Breast epithelium (tissue), 4 donors: ENCODE measurements at regions not wholly inside any gene's neighbourhood (a gene's known extent, or its start where the extent isn't known, plus 50 kb on each side); places are given as distances from the start of the nearest gene placed in this dataset.
A peak's percentile ranks its signal among the peaks of the same experiment; 100 is the strongest.

Experiments
- DNase-seq, 2 donors: peaks; one replicate each; pipeline ENCODE4 v3.0.0-alpha.2; 2019; ENCODE audit warnings: low spot score in 2 of 2
- H3K27ac ChIP-seq, 2 donors: fragments of 200-600 bp; sonication (generic) in 1 of 2; one replicate each; pipeline ENCODE4 v1.5.1; 2016 to 2019; ENCODE audit warnings: mild to moderate bottlenecking in 1 of 2
- H3K27me3 ChIP-seq, 2 donors: fragments of 200-600 bp; sonication (generic) in 1 of 2; one replicate each; pipeline versions ENCODE4 v1.5.1 to v1.6.0; 2017 to 2019; ENCODE audit warnings: control low read depth in 1 of 2, mild to moderate bottlenecking in 1 of 2
- H3K36me3 ChIP-seq: fragments of 200-600 bp; one replicate; pipeline ENCODE4 v1.5.1; 2019
- H3K4me1 ChIP-seq, 2 donors: fragments of 200-600 bp; sonication (generic); one replicate each; pipeline ENCODE4 v1.5.1; 2016 to 2019; ENCODE audit warnings: control low read depth in 1 of 2
- H3K4me3 ChIP-seq, 3 donors: fragments of 200-600 bp; sonication (generic); 1 replicate in 2 of 3; 2 replicates in 1 of 3; pipeline ENCODE4 v1.5.1; 2016 to 2019; ENCODE audit warnings: mild to moderate bottlenecking in 3 of 3, moderate library complexity in 2 of 3
- H3K9me3 ChIP-seq, 2 donors: fragments of 200-600 bp; sonication (generic) in 1 of 2; one replicate each; pipeline ENCODE4 v1.5.1; 2016 to 2019; ENCODE audit warnings: control low read depth in 1 of 2
- POLR2A ChIP-seq: fragments of 450-650 bp; IDR thresholded peaks from one replicate; pipeline ENCODE4 v1.6.1; 2016; ENCODE audit warnings: antibody characterized with exemption, mild to moderate bottlenecking, moderate library complexity
- POLR2AphosphoS5 ChIP-seq, 3 donors: sonication (generic); formaldehyde crosslinking; IDR thresholded peaks; one replicate each; pipeline ENCODE4 v1.6.1; 2017; ENCODE audit warnings: antibody characterized with exemption in 3 of 3
- intact Hi-C: fragments of 100-400 bp; cut with DNase I; formaldehyde crosslinking; loops from one replicate; pipeline ENCODE4 v1.15.1; 2023; ENCODE audit warnings: low total_unique reads
- TF ChIP-seq, protein P1 (sequence below), 3 donors: fragments of 450-650 bp; IDR thresholded peaks; one replicate each; pipeline ENCODE4 v1.5.1; 2016 to 2017; ENCODE audit warnings: antibody characterized with exemption in 3 of 3, mild to moderate bottlenecking in 3 of 3, moderate library complexity in 3 of 3

DNA sequence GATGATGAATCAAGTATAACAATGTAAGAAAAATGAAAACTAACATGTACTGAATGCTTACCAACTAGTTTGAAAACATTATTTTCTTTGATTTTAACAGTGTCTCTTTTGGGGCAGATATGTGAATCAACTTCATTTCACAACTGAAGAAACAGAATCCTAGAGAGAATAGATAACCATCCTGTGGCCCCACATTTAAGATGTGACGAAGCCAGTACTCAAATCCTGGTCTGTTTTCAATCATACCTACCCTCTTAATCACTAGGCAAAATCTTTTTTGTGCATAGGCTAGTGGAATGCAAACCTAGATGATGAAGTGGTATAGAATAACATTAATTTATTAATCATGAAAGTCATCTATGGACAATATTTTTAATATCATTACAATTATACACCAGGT lies 371.6 kb upstream of the EPHA7 start:
- no peaks in the 10 kb centered on the region for H3K9me3 ChIP-seq
- no peak for DNase-seq
- no peaks in the 10 kb centered on the region for H3K36me3 ChIP-seq
- no peaks in the 10 kb centered on the region for H3K27me3 ChIP-seq
- H3K27ac ChIP-seq: no peak overlapping the region
- no peaks in the 10 kb centered on the region for H3K4me1 ChIP-seq
- no peak overlapping the region for H3K4me3 ChIP-seq
- TF ChIP-seq POLR2A (no peak), POLR2AphosphoS5 (IDR thresholded peaks at IDR 0.05) (no peak)
- TF ChIP-seq, protein P1, sequence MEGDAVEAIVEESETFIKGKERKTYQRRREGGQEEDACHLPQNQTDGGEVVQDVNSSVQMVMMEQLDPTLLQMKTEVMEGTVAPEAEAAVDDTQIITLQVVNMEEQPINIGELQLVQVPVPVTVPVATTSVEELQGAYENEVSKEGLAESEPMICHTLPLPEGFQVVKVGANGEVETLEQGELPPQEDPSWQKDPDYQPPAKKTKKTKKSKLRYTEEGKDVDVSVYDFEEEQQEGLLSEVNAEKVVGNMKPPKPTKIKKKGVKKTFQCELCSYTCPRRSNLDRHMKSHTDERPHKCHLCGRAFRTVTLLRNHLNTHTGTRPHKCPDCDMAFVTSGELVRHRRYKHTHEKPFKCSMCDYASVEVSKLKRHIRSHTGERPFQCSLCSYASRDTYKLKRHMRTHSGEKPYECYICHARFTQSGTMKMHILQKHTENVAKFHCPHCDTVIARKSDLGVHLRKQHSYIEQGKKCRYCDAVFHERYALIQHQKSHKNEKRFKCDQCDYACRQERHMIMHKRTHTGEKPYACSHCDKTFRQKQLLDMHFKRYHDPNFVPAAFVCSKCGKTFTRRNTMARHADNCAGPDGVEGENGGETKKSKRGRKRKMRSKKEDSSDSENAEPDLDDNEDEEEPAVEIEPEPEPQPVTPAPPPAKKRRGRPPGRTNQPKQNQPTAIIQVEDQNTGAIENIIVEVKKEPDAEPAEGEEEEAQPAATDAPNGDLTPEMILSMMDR (IDR thresholded peaks at IDR 0.05): no peak
- intact Hi-C loops: no loop called here

- Histone ChIP-seq H3K9me3 (no peaks in the 10 kb centered on the region), H3K27ac (no peak overlapping the region), H3K27me3 (no peaks in the 10 kb centered on the region), H3K36me3 (no peaks in the 10 kb centered on the region), H3K4me3 (no peak overlapping the region), H3K4me1 (no peaks in the 10 kb centered on the region)
- intact Hi-C loops: no loop called here
- DNase-seq: no peak
- no peak for TF ChIP-seq POLR2AphosphoS5 (IDR thresholded peaks at IDR 0.05)
- TF ChIP-seq, protein P1 (IDR thresholded peaks at IDR 0.05): no peak
- no peak for TF ChIP-seq POLR2A
Observed at GRCh38 chr6:93789532-93789931, 370.2 kb upstream of the EPHA7 start.

DNA sequence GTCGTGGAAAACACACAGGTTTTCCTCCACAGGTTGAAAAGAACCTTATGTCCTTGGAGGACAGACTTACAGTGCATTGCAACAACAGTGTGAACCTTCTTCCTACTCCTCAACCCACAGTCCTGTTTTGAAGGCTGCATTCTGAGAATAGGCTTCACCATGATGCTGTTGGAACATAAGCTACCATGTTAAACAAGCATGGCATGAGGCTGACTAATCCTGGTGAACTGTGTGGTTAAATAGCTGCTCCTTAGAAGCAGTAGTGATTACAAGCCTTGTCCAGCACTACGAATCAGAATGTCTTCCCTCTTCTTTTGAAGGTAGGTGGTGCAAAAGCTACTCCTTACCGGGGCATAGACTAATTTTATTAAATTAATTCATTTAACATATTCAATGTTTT lies 368.5 kb upstream of the EPHA7 start:
- Histone ChIP-seq H3K36me3 (no peaks in the 10 kb centered on the region), H3K27ac (no peak overlapping the region), H3K4me3 (no peak overlapping the region), H3K9me3 (no peaks in the 10 kb centered on the region), H3K4me1 (no peaks in the 10 kb centered on the region), H3K27me3 (no peaks in the 10 kb centered on the region)
- no peak for DNase-seq
- intact Hi-C loops: no loop called here
- no peak for TF ChIP-seq POLR2AphosphoS5 (IDR thresholded peaks at IDR 0.05)
- TF ChIP-seq, protein P1 (IDR thresholded peaks at IDR 0.05): no peak
- TF ChIP-seq POLR2A: no peak

DNA sequence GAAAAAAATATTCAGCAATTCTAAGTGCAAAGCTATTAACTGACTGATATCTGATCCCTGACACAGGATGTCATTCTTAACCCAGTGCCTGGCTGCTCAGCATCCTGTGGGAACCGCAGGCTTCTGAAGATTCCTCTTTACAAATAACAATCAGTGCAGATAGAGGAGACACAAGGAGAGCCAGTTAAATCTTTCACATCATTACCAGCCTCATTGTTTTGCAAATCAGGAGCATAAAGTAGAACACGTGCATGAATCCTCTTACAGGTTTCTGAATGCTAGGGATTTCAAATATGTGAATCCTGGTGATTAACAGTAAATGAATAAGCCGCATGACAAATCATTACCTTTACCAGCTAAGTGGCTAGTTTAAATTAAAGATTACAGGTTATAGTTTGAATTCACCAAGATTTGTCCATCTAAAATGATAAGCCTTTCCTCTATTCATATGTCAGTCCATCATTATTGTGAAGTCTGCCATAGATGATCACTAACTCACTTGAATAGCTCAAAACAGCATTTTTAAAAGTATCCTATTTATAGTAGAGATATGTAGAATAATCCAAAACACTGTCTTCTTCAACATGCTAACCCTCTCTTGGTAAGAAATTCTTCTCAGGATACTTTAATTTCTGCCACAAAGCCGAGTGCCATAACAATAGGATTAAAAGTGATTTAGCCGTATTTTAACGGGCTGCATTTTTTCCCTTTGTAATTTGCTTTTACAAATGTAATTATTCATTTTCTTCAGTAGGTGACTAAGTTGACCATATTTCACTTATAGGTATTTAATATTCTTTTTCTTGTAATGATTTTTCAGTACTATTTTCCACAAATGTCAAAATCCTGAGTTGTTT lies 367.3 kb upstream of the EPHA7 start:
- H3K27me3 ChIP-seq: no peaks in the 10 kb centered on the region
- TF ChIP-seq, protein P1 (IDR thresholded peaks at IDR 0.05): no peak
- TF ChIP-seq POLR2A (no peak), POLR2AphosphoS5 (IDR thresholded peaks at IDR 0.05) (no peak)
- DNase-seq: no peak
- H3K4me1 ChIP-seq: no peaks in the 10 kb centered on the region
- H3K9me3 ChIP-seq: no peaks in the 10 kb centered on the region
- H3K4me3 ChIP-seq: no peak overlapping the region
- intact Hi-C loops: no loop called here
- H3K36me3 ChIP-seq: no peaks in the 10 kb centered on the region
- no peak overlapping the region for H3K27ac ChIP-seq

GRCh38 chr6:93785694-93786030 lies 366.3 kb upstream of the EPHA7 start:
- H3K27me3 ChIP-seq: no peaks in the 10 kb centered on the region
- H3K9me3 ChIP-seq: no peaks in the 10 kb centered on the region
- H3K36me3 ChIP-seq: no peaks in the 10 kb centered on the region
- no peak for DNase-seq
- H3K27ac ChIP-seq: peak overlapping the region in 1 of 2 donors; percentile 38
- TF ChIP-seq, protein P1 (IDR thresholded peaks at IDR 0.05): no peak
- TF ChIP-seq POLR2AphosphoS5 (IDR thresholded peaks at IDR 0.05): no peak
- no peak for TF ChIP-seq POLR2A
- intact Hi-C loops: no loop called here
- no peaks in the 10 kb centered on the region for H3K4me1 ChIP-seq
- peak overlapping the region; percentile 20 to 52 (median 24) for H3K4me3 ChIP-seq
